GM06990 (cell line): ENCODE measurements at regions not wholly inside any gene's neighbourhood (a gene's known extent, or its start where the extent isn't known, plus 50 kb on each side); places are given as distances from the start of the nearest gene placed in this dataset.

Experiments
- DNase-seq: peaks from one replicate; pipeline ENCODE4 v3.0.0-alpha.2; 2011; ENCODE audit not compliant: insufficient read length; ENCODE audit errors: extremely low read depth
- H3K27me3 ChIP-seq: replicated peaks from 2 replicates; pipeline ENCODE4 v1.6.0; 2011; ENCODE audit warnings: low read length; ENCODE audit not compliant: control insufficient read depth, insufficient read depth
- H3K36me3 ChIP-seq: 2 replicates; pipeline ENCODE4 v1.5.1; 2011; ENCODE audit warnings: low read length; ENCODE audit not compliant: control insufficient read depth, insufficient read depth
- H3K4me3 ChIP-seq: replicated peaks from 2 replicates; pipeline ENCODE4 v1.5.1; 2011; ENCODE audit warnings: low read depth, mild to moderate bottlenecking, control low read depth, low read length
- TF ChIP-seq, protein P1 (sequence below): IDR thresholded peaks from 2 replicates; pipeline ENCODE4 v1.5.1; 2011; ENCODE audit warnings: low read length, control low read depth, mild to moderate bottlenecking, inconsistent platforms; ENCODE audit not compliant: insufficient read depth, poor library complexity, severe bottlenecking

DNA sequence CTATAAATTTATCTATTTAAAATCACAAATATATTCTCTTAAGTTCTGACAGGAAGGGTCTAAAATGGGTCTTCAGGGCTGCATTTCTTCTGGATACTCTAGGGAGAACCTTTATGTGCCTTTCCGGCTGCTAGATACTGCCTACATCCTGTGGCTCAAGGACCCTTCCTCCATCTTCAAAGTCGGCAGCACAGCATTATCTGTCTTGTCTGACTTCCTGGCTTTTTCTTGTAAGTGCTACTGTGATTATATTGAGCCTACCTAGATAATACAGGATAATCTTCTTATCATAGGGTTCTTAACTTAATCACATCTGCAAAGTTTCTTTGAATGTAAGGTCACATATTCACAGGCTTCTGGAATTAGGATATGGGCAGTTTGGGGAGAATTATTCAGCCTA is 943.8 kb upstream of the TYRP1 start:
- DNase-seq = no peak
- TF ChIP-seq, protein P1, sequence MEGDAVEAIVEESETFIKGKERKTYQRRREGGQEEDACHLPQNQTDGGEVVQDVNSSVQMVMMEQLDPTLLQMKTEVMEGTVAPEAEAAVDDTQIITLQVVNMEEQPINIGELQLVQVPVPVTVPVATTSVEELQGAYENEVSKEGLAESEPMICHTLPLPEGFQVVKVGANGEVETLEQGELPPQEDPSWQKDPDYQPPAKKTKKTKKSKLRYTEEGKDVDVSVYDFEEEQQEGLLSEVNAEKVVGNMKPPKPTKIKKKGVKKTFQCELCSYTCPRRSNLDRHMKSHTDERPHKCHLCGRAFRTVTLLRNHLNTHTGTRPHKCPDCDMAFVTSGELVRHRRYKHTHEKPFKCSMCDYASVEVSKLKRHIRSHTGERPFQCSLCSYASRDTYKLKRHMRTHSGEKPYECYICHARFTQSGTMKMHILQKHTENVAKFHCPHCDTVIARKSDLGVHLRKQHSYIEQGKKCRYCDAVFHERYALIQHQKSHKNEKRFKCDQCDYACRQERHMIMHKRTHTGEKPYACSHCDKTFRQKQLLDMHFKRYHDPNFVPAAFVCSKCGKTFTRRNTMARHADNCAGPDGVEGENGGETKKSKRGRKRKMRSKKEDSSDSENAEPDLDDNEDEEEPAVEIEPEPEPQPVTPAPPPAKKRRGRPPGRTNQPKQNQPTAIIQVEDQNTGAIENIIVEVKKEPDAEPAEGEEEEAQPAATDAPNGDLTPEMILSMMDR = no peak
- no peaks in the 10 kb centered on the region for H3K36me3 ChIP-seq
- no peaks in the 10 kb centered on the region for H3K27me3 ChIP-seq
- no peak overlapping the region for H3K4me3 ChIP-seq

DNA sequence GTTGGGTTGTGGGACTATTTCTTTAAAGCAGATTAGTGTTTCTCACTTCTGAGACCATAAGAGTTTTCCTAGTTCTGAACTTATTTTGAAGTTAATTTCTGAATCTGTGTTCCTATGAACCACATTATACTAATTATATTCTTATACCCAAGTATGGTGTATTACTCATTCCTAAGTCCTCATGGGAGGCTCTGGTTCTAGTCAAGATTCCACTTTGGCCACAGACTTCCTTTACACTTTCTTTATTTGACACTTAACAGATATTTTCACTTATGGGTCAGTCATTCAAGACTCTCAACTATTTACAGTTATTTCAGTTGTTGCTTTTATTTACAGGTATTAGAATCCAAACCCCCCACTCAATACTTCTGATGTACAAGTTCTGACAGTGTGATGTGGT is 937.2 kb upstream of the TYRP1 start:
- H3K27me3 ChIP-seq = no peaks in the 10 kb centered on the region
- H3K4me3 ChIP-seq = no peak overlapping the region
- no peaks in the 10 kb centered on the region for H3K36me3 ChIP-seq
- no peak for DNase-seq
- TF ChIP-seq, protein P1 = no peak

DNA sequence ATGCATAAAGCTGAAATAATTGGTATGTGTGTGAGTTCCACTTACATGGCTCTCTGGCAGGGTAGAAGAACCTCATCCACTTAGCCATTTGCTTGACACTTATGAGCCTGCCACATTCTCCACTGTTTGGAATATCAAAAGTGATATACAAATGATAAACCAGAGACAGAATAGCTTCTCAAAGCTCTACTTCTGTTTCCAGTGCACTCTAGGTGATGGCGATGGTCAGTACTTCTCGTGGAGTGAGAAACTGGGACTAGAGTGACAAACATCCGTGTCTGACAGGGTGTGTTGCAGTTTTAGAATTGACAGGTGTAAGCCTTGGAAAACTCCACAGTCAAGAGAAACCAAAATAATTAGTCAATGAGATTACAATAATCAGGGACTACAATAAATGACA is 935.8 kb upstream of the TYRP1 start:
- Histone ChIP-seq H3K36me3 (no peaks in the 10 kb centered on the region), H3K27me3 (no peaks in the 10 kb centered on the region), H3K4me3 (no peak overlapping the region)
- no peak for DNase-seq
- TF ChIP-seq, protein P1 = no peak

DNA sequence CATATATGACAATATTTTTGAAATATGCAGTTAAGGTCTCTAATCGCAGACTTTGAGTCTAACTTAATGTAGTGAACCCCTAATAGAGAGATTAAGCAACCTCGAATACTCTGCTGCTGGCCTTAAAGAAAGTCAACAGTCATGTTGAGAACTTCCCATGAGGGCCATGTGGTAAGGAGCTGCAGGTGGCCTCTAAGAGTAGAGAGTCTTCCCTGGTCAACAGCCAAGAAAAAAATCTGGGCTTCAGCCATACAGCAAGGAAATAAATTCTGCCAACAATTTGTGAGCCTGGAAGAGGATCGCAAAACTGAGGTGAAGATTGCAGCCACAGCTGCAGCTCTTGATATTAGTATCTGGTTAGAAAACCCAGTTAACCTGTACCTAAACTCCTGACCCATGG is 935.2 kb upstream of the TYRP1 start:
- TF ChIP-seq, protein P1 = no peak
- Histone ChIP-seq H3K4me3 (no peak overlapping the region), H3K27me3 (no peaks in the 10 kb centered on the region), H3K36me3 (no peaks in the 10 kb centered on the region)
- no peak for DNase-seq

DNA sequence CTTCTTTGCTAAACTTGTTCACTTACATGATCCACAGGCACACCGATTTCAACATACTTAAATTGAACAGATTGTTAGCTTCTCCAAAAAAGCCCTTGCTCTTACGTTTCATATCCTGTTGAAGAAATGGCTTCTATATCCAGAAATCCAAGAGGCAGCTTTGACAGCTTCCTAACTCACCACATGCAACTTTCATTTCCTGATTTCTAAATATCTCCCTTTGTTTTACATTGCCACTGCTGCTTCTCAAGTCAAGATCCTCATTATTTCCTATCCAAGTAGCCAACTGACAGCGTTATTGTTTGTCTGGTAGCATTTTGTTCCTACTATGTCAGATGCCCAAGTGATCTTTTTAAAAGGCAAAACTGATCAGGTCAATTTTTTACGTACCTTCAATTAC is 913.2 kb upstream of the TYRP1 start:
- no peak for DNase-seq
- Histone ChIP-seq H3K4me3 (no peak overlapping the region), H3K27me3 (no peaks in the 10 kb centered on the region), H3K36me3 (no peaks in the 10 kb centered on the region)
- TF ChIP-seq, protein P1 = no peak

DNA sequence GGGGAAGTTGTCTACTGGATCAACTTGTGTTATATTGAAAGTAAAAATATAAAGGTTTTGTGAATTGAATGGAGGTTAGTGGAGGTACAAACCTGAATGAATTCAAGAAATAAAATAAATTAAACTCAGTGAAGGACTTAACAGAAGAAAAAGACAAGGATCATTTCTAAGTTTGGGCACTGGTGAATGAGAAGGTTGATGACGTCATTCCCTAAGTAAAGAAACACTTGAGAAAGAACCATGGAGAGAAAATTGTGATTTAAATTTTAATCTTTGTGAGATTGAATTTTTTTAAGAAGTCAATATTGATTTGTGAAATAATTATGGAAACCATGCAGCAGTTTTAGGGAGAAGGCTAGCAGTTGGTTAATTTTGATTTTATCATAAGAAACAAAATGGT is 900.3 kb upstream of the TYRP1 start:
- TF ChIP-seq, protein P1 = no peak

More for the DNA sequence above, 900.3 kb upstream of the TYRP1 start:
- no peak for DNase-seq
- Histone ChIP-seq H3K36me3 (no peaks in the 10 kb centered on the region), H3K27me3 (no peaks in the 10 kb centered on the region), H3K4me3 (no peak overlapping the region)
